HFFc6 (cell line): ENCODE measurements at regions not wholly inside any gene's neighbourhood (a gene's known extent, or its start where the extent isn't known, plus 50 kb on each side); places are given as distances from the start of the nearest gene placed in this dataset.
"Not testable (repeated sequence)": the region's sequence is repeated elsewhere in the genome, so short reads cannot be mapped to it uniquely, and the experiment has no call there.

ENCODE experiments used
- DNase-seq: peaks from one replicate; pipeline ENCODE4 v3.0.0-alpha.2; 2018
- H3K27ac Mint-ChIP-seq: 2 replicates; pipeline ENCODE4 v1.8.0; 2020; ENCODE audit warnings: mild to moderate bottlenecking, mixed read lengths
- H3K27me3 Mint-ChIP-seq: 2 replicates; pipeline ENCODE4 v1.8.0; 2021; ENCODE audit warnings: mild to moderate bottlenecking, moderate library complexity, mixed read lengths; ENCODE audit not compliant: insufficient read depth
- H3K36me3 Mint-ChIP-seq: 2 replicates; pipeline ENCODE4 v1.8.0; 2021; ENCODE audit warnings: low read depth, mixed read lengths
- H3K4me1 Mint-ChIP-seq: 2 replicates; pipeline ENCODE4 v1.8.0; 2020; ENCODE audit warnings: low read depth, mixed read lengths
- H3K4me3 Mint-ChIP-seq: 2 replicates; pipeline ENCODE4 v1.8.0; 2020; ENCODE audit warnings: mild to moderate bottlenecking, moderate library complexity, mixed read lengths
- H3K9me3 Mint-ChIP-seq: 2 replicates; pipeline ENCODE4 v1.8.0; 2020; ENCODE audit warnings: mild to moderate bottlenecking, mixed read lengths
- CTCF ChIP-seq: fragments of 200-600 bp; sonication (generic); IDR thresholded peaks from 2 replicates; pipeline ENCODE4 v1.5.0; 2021; ENCODE audit warnings: antibody characterized with exemption, mild to moderate bottlenecking

- Mint-ChIP-seq H3K9me3 (peaks cover 17% of the 10 kb centered on the region), H3K4me3 (peak overlapping the region; percentile 53), H3K27ac (peak overlapping the region; percentile 89), H3K4me1 (peaks cover 38% of the 10 kb centered on the region), H3K36me3 (peaks cover 20% of the 10 kb centered on the region), H3K27me3 (peaks cover 4% of the 10 kb centered on the region)
- peak; percentile 96 for DNase-seq
- TF ChIP-seq CTCF = no peak
These were observed 208.6 kb upstream of the MCHR2 start for GRCh38 chr6:100202417-100203194.

- not testable (repeated sequence) for H3K27ac Mint-ChIP-seq, H3K4me3 Mint-ChIP-seq, H3K9me3 Mint-ChIP-seq, DNase-seq, H3K27me3 Mint-ChIP-seq, H3K36me3 Mint-ChIP-seq, H3K4me1 Mint-ChIP-seq
These were observed 202.4 kb upstream of the MCHR2 start for GRCh38 chr6:100196214-100196982.

- H3K27me3 Mint-ChIP-seq = not testable (repeated sequence)
These were observed 201.2 kb upstream of the MCHR2 start for GRCh38 chr6:100195244-100195643.

GRCh38 chr6:100194535-100194934, 200.5 kb upstream of the MCHR2 start:
- no peak overlapping the region for H3K27ac Mint-ChIP-seq
- no peaks in the 10 kb centered on the region for H3K36me3 Mint-ChIP-seq
- no peak for TF ChIP-seq CTCF
- no peak for DNase-seq
- H3K9me3 Mint-ChIP-seq = no peaks in the 10 kb centered on the region
- H3K27me3 Mint-ChIP-seq = no peaks in the 10 kb centered on the region
- H3K4me1 Mint-ChIP-seq = peaks cover 11% of the 10 kb centered on the region
- no peak overlapping the region for H3K4me3 Mint-ChIP-seq

More at GRCh38 chr6:100195244-100195643, 201.2 kb upstream of the MCHR2 start:
- not testable (repeated sequence) for DNase-seq, H3K4me1 Mint-ChIP-seq, H3K4me3 Mint-ChIP-seq, H3K9me3 Mint-ChIP-seq, H3K36me3 Mint-ChIP-seq, H3K27ac Mint-ChIP-seq

- peak; percentile 11 for DNase-seq
- no peak overlapping the region for H3K4me3 Mint-ChIP-seq
- no peak for TF ChIP-seq CTCF
- H3K9me3 Mint-ChIP-seq = no peaks in the 10 kb centered on the region
- no peaks in the 10 kb centered on the region for H3K36me3 Mint-ChIP-seq
- peaks cover 40% of the 10 kb centered on the region for H3K4me1 Mint-ChIP-seq
- no peak overlapping the region for H3K27ac Mint-ChIP-seq
- no peaks in the 10 kb centered on the region for H3K27me3 Mint-ChIP-seq
These were observed 194.7 kb upstream of the MCHR2 start for GRCh38 chr6:100188754-100189153.

GRCh38 chr6:100186552-100186951, 192.5 kb upstream of the MCHR2 start:
- TF ChIP-seq CTCF = no peak
- Mint-ChIP-seq H3K4me3 (no peak overlapping the region), H3K9me3 (no peaks in the 10 kb centered on the region)

More at GRCh38 chr6:100186552-100186951, 192.5 kb upstream of the MCHR2 start:
- DNase-seq = peak; percentile 40
- Mint-ChIP-seq H3K4me1 (peaks cover 44% of the 10 kb centered on the region), H3K27ac (no peak overlapping the region), H3K36me3 (no peaks in the 10 kb centered on the region), H3K27me3 (no peaks in the 10 kb centered on the region)
